SIG-M5 treated with dmso at 0.1 percent for 504 hours (cell line): ENCODE measurements at regions not wholly inside any gene's neighbourhood (a gene's known extent, or its start where the extent isn't known, plus 50 kb on each side); places are given as distances from the start of the nearest gene placed in this dataset.
A peak's percentile ranks its signal among the peaks of the same experiment; 100 is the strongest.

Experiments
- DNase-seq: peaks from one replicate; lab custom pipeline; 2025; ENCODE audit not compliant: unreplicated experiment; lab: John Stamatoyannopoulos, UW

DNA sequence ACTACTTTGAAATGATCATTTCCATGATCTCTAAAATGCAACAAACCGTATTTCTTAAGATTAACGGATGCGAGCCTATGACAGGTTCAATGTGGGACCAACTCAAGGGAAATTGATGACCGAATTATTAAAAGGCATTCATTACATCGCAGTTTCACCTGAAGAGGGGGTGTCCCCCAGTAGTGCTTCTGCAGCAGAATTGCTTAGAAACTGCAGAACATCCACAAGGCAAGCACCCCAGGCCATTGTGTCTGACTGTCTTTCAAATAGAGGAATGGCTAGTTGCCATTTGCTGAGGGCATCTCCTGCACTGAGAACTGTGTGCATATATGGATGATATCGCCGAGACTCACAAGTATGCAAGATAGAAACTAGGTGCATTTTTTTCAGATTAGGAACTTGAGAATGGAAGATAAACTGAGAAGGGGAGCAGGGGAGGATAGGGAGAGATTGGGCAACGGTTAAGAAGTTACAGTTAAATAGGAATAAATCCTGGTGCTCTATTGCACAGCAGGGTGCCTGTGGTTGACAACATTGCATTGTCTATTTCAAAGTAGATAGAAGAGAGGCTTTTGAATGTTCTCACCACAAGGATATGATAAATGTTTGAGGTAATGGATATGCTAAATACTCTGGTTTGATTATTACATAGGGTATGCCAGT, 234.3 kb upstream of the PLEKHG7 start:
- DNase-seq: peak; percentile 74

DNA sequence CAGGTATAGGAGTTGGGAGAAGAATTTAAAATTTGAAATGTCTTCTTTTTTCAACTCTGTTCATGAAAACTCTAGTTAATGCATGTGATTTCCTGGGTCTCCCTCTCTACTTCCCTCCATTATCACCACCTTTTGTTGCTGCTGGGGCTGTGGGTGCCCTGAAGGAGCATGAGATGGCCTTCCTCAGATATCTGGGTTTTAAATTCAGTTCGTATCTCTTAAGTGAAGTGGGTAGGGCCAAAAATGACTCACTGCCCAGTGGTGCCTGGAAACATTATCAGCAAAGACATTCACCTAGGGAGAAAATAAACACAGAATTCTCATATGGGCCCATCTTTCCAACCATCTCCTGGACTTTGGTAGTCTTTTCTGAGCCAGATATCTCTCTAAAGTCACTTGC, 234.9 kb upstream of the PLEKHG7 start:
- no peak for DNase-seq

DNA sequence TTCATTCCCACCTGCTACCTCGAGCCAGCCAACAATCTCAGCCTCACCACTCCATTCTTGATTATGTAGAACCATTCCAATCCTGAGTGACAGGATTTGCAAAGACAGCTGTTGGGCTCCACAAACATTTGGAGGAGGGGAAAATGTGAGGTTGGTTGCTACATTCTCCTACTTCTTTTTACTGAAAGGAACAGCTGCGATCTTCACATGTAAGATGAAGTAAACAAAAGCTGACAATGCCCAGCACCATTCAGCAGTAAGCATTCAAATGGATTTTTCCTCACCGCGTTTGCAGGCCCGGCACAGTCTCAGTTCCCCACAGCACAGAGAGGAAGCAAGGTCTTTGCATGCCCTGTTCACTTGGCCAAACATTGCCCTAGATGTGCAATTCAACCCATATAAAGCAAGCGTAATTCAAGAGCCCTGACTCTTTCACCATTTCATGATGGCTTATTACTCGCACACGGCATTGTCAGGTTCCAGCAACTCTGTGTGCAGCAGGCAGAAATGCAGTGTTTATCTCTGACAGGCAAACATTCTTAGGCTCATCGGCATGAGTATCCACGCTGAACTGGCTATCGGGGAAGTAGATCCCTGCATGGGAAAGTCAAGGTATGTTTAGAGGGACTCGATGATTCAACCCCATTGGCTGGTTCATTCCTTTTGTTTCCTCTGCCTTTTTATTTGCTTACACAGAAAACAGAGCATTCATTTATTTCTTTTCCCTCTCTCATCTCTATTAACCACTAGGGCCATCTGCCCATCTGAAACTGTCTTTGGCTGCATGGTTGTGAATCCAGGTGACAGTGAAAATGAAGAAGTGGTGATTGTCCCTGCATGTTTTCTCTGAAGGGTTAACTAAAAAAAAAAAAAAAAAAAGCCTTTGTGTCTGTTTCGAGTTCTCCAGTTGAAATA, 236.1 kb upstream of the PLEKHG7 start:
- peak; percentile 59 for DNase-seq

DNA sequence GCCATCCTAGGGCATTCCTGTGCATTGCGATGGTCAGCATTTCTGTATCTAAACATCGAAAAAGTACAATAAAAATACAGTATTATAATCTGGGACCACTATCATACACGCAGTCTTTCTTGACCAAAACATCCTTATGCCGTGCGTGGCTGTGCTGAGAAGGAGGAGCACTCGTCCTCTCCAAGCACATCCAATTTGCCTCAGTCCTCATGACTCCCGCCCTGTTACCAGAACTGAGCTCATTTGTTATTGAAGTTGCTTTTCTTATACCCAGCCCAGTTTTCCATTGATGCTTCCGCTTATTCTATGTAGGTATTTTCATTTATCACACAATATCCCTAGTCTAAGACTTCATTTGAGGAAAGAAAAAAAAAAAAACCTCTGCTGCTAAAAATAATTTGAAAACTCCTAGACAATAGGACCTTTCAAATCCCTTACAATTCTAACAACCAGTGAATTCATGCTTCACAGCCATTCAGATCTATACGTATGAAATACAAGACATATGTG, 236.9 kb upstream of the PLEKHG7 start:
- DNase-seq: no peak

DNA sequence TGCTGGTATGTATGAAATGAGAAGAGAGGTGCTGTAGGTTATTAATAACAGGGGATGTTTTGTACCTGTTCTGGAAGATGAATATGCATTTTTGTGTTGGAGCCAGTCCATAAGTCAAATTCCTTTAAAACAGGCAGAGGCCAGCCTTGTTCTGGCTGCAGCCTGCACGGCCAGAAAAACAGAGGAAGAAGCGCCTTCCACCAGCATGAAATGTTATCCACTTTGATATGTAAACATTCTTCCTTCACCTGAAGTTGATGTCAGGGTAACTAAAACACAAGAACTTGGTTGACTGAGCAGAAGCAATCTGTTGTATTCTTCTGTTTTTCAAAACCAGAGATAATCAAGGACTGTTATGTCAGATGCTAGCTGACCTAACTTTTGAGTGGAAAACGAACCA, 237.9 kb upstream of the PLEKHG7 start:
- no peak for DNase-seq

DNA sequence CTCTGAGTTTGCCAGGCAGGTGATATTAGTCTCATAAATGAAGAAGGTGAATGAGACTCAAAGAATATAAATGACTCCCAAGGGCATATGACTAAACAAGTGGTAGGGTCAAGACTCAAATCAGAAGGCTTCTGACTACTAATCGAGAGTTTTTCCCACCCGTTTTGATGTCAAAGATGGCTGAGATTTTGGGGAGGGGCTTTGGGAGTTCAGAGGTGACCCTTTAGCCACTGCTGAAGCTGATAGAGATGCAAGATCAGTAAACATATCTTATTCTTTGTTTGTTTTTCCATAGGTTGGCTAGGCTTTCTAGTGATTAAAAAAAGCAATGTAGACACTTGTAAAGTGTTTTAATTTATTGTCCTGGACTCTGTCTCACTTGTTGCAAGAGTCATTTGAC, 239.6 kb upstream of the PLEKHG7 start:
- DNase-seq: no peak

DNA sequence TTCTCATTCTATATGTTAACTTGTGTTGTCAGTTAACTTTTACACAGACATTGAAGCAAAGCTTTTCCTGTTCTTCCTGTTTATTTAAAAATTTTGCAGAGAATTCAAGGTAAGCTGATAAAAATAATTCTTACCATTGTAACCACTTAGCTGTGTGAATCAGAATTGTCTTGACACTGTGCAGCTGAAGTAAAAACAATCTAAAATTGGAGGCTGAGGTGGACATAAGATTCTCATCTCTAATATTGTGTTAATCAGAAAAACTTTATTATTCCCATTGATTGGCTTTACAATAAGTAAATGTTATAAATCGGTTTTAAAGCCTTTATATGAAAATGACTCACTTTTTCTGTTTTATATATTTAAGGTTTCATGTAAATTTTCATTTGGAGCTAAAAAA, 240.3 kb upstream of the PLEKHG7 start:
- DNase-seq: no peak

DNA sequence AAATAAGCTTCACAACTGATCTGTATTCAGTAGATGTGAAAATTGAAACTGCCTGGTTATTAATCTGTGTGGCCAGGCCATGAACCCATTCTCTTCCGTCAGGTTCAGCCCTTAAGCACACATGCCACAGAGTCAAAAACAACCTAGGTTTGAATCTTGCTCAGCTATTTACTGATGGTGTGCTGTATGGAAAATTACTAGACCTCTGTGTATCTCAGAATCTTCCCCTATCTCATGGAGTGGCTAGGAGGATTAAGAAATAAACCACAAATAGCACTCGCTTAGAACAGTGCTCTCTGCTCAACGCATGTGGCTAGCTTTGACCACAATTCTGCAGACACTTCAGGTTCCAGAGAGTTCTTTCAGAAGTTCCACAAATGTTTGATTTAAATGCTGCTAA, 240.7 kb upstream of the PLEKHG7 start:
- DNase-seq: peak; percentile 77

DNA sequence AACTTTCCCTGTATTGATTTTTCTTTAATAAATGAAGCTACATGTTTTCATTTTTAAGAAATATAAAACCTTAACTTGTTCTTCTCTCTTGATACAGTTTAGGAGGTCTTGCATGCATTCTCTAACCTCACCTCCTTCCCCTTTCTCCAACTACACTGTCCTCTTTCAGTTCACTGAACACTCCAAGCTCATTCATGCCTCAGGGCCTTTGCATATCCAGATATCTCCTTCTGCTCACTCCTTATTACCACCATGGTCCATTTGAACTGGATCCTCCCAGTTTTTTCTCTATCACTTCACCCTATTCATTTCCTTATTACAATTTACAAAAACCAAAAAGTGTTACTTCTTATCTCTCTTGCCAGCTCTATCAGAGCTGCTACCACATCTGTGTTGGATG, 242.9 kb upstream of the PLEKHG7 start:
- DNase-seq: no peak

DNA sequence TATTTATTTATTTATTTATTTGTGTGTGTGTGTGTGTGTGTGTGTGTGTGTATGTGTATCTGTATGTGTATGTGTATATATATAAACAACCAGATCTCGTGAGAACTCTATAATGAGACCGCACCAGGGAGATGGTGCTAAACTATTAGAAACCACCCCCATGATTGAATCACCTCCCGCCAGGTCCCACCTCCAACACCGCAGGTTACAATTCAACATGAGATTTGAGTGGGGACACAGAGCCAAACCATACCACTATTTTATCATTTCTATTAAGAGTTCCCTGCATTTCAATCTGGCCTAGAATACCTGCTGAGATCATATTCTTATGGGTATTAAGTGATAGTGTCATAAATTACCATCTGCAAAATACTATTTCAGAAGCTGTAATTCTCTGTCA, 243.8 kb upstream of the PLEKHG7 start:
- no peak for DNase-seq

DNA sequence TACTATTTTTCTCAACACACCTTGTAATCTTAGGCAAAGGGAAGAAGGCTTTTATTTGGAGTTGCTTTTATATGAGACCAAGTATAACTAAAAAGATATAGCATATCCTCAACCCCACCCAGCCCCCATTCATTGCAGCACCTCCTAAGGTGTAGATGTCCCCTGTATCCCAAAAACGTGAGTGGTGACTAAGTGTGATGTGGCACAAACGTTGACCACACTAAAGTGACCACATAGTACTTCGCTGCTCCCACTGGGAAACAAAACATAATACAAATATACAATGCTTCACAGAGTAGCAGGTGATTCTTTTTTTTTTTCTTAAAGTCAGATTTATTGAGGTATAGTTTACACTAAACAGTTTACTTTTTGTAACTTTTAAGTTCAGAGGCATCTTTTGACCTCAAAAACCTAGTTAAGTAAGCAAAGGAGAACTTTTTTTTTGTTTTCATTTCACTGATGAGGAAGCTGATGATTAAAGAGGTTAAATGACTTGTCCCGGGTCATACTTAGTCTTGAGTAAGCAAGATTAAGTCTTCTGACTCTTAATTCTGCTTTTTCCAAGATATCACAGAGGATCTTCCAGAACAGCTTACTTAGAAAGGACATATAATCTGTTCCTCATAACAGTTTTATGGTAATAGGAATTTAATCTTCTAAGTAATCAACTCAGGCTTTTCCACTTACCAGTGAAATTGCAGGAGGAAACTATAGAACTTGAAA, 245.2 kb upstream of the PLEKHG7 start:
- DNase-seq: no peak

DNA sequence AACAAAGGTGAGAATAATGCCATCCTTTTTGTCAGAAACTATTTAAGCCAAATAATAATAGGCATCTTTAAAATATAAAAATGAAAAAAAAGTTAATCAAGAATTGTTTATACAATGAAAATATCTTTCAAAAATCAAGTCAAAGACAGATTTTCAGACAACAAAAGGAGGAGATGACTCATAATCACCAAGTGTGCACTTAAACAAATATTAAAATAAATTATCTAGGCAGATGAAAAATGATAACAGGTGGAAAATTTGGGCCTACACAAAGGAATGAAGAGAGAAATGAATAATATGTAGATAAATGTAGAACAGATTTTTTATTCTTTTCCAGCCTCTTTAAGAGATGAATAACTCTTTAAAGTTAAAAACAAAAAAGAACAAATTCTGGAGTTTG, 250.0 kb upstream of the PLEKHG7 start:
- no peak for DNase-seq

DNA sequence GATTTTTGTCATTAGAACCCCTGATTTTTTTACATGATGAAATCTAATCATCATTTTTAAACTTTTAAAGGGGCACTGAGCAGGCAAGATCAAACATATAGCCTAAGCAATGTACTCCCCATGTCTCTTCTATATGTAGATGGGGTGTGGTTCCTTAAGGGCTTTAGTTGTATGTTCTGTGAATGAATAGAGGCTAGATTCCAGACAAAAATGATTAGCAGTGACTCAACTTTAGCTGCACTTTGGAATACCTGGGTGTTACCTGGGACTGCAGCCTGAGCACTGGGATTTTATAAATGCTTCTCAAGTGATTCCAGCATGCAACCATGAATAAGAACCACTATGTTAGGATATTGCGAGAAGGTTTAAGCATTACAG, 256.7 kb upstream of the PLEKHG7 start:
- no peak for DNase-seq

DNA sequence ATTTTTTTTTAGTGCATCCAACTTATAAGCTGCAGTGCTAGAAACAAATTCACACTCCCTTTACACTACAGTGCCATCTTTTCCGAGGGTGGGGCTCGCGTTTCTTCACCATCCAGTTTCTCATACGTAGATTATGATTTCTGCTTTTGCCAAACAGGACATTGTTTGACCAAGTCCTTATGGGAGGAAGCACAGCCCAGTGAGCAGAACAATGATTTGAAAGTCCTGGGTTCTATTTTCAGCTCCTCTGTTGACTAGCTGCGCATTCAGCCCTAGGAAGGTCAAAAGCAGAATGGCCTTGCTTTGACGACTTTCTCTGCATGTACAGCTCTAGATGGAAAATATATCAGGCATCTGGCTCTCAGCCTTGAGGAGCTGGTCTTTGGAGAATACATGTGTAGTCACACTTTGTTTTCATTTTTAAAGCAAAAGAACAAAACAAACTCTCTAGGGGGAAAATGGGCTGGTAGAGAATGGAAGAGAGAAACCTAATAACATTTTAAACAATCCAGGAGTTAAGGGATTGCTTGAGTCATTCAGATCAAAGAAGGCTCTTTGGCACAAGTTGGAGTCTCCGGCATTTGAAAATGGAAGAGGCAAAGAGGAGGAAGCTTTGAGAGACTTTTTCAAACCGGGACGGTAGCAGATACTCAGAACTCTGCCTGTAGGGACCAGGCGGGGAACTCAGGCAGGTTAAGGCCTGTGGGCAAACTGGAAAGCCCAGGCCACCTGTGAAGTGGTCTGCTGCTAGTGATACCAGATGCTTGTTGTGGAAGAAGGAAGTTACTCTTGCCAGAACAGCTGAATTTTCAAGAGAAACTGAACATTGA, 257.3 kb upstream of the PLEKHG7 start:
- DNase-seq: no peak

DNA sequence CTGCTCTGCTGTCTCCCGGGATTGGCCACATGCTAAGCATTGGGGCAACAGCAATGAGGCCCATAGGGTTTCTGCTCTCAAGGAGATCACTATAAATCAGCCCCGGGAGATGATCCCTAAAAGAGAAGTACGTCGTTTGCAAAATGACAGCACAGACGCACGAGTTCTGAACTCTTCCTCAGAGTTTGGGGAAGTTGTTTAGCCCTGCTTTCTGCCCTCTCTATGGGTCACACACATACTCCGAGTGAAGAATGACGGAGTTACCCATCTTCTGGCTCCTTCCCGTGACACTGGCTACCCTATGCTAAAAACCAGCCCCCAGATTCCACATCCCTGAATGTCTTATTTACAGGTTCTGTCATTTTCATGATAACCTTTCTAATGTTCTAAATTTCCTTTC, 258.0 kb upstream of the PLEKHG7 start:
- peak; percentile 80 for DNase-seq

DNA sequence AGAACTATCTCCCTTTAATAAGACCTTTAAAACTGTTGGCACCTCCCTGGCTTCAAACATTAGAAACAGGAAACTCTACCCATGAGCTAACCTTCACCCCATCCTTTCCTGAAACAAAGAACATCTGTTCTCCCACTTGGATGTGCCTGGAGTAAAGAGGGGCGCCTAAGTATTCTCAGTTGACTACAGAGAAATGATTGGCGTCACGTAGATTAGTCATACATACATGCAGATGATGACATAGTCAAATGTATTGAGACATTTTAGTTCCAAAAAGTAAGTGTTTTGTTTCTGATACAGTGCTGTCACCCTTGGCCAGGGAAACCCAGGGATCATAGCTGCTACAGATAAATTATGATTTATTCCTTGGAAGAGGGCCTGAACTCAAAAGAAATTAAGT, 260.0 kb upstream of the PLEKHG7 start:
- peak; percentile 30 for DNase-seq

DNA sequence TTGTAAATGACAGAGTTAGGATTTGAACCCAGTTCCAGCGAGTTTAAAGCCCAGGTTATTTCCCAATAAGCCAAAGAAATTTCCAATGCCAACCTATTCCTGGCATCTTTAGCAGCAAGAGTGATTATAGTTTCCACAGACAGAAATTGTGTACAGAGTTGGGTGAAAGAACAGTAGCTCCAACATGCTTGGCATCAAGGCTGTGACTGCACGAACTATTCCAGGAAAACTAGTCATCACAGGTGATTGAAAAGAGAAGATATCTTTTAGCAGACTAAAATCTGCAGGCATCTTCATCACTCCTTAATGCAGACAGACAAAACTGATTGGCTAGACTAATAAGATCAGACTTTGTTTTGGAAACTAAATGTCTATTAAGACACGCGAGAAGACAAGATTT, 262.7 kb upstream of the PLEKHG7 start:
- DNase-seq: no peak

DNA sequence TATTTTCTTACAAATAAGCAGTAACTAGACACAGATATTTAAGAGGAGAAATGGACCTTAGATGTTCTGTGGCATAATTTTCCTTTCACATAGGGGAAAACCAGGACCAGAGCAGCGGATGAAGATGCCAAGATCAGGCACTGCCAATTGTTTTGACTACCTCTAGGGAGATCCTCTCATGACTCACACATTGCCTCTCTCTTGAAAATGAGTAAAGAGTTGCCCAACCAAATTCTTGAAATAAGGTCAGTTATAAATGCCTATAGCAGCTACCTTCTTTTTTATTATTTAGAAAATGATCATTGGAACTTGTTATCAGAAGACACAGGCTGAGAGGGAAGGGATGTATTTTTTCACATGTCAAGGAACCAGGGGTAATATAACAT, 263.4 kb upstream of the PLEKHG7 start:
- DNase-seq: no peak

DNA sequence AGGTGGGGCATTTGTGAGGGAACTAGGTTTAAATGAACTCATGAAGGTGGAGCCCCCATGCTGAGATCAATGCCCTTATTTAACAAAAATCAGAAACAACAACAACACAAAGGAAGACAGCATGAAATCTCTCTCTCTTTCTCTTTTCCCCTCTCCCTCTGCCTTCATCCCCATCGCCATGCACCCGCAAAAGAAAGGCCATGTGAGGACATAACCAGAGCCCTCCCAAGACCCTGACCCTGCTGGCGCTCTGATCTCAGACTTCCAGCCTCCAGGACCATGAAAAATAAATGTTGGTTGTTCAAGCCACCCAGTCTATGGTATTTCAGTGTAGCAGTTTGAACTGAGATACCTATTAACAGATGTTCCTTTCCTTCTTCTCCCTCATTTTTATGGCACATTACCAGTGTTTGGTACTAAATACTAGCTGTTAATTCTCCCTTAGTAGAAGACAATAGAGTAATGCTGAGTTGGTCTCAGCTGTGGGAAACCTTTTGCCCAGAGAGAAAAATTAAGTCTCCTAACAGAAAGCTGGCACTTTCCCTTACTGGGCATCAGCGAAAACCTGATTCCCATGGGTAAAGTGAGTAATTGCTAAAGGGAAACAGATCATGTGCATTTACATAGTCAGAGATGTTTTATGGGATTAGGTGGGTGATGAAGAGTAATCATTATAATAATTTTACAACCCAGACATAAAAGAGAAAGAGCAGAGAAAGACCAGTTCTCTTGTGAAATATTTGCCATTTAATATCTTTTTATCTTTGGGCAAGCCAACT, 264.0 kb upstream of the PLEKHG7 start:
- no peak for DNase-seq

DNA sequence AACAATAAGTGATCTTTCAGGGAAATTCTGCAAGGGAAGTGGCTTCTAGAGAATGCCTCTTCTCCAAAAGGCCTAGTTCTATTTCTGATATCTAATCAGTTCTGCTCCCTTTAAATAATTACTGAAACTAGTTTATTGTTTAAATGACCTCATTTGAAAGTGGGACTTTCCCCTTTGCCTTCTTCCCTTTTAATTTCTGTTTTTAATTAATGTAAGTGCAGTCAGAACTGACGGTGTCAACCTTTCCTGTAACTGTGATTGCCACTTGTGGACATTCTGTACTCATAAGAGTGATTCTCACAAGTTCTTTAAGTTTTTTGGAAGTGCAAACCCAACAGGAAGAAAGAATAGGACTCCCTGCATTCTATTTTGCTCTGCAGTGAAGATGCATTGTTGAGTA, 265.3 kb upstream of the PLEKHG7 start:
- DNase-seq: no peak
